ENCODE measurements at regions not wholly inside any gene's neighbourhood (a gene's known extent, or its start where the extent isn't known, plus 50 kb on each side); places are given as distances from the start of the nearest gene placed in this dataset.

- TF ChIP-seq ZXDB (tag by site-specific recombination; IDR thresholded peaks at IDR 0.05) = no peak
- no peak for TF ChIP-seq CTCF (tag by site-specific recombination; IDR thresholded peaks at IDR 0.05)
- no peak for TF ChIP-seq YY1 (tag by site-specific recombination; IDR thresholded peaks at IDR 0.05)
- TF ChIP-seq ZNF624 (tag by site-specific recombination; IDR thresholded peaks at IDR 0.05) = no peak
- no peak for TF ChIP-seq ATF2 (tag by site-specific recombination; IDR thresholded peaks at IDR 0.05; ENCODE audit: low read depth)
Observed at GRCh38 chr9:12182806-12183205, 510.4 kb upstream of the TYRP1 start.

Data from HEK293 (cell line).